SK-N-SH (cell line): ENCODE measurements at regions not wholly inside any gene's neighbourhood (a gene's known extent, or its start where the extent isn't known, plus 50 kb on each side); places are given as distances from the start of the nearest gene placed in this dataset.

Experiments used
- CTCF ChIA-PET: fragments of 300-600, 350-600 bp; formaldehyde crosslinking; extraction: SDS; loops from one replicate; lab custom pipeline; 2021; lab: Yijun Ruan, JAX
- POLR2A ChIA-PET: fragments of 350-600 bp; sonication (Branson Sonifier 250); formaldehyde crosslinking; extraction: SDS; loops from one replicate; lab custom pipeline; 2020; ENCODE audit warnings: antibody characterized with exemption, inconsistent platforms; lab: Yijun Ruan, JAX
- DNase-seq: peaks from one replicate; pipeline ENCODE4 v3.0.0; 2012
- H2AFZ ChIP-seq: fragments of 200-600 bp; sonication (generic); 2 replicates; pipeline ENCODE4 v1.8.1; 2016; ENCODE audit warnings: antibody characterized with exemption, mild to moderate bottlenecking, low read depth
- H3F3A ChIP-seq: fragments of 200-600 bp; sonication (generic); replicated peaks from 2 replicates; pipeline ENCODE3; 2016; ENCODE audit warnings: antibody characterized with exemption, mild to moderate bottlenecking; ENCODE audit not compliant: insufficient read depth
- H3K27ac ChIP-seq, 2 experiments: fragments of 200-500 bp in 1 of 2; fragments of 200-600 bp in 1 of 2; sonication (Bioruptor generic) in 1 of 2; sonication (generic), shearing (Covaris generic) in 1 of 2; 2 replicates each; pipeline versions ENCODE4 v1.5.1 to v1.6.1; 2014 to 2016; ENCODE audit warnings: low read depth in 2 of 2, inconsistent platforms in 1 of 2, low read length in 1 of 2, mild to moderate bottlenecking in 1 of 2, mixed read lengths in 1 of 2
- H3K27me3 ChIP-seq: fragments of 200-600 bp; sonication (generic), shearing (Covaris generic); 2 replicates; pipeline ENCODE4 v1.6.1; 2016; ENCODE audit warnings: mixed run types; ENCODE audit not compliant: insufficient read depth
- H3K36me3 ChIP-seq, 2 experiments: fragments of 200-500 bp in 1 of 2; fragments of 200-600 bp in 1 of 2; sonication (Bioruptor generic) in 1 of 2; sonication (generic) in 1 of 2; replicated peaks in 1 of 2; 2 replicates each; pipeline versions ENCODE3 to v1.5.1; 2014 to 2016; ENCODE audit warnings: low read length in 1 of 2, mild to moderate bottlenecking in 1 of 2; ENCODE audit not compliant: insufficient read depth in 2 of 2, control insufficient read depth in 1 of 2
- H3K4me1 ChIP-seq, 2 experiments: fragments of 200-500 bp in 1 of 2; fragments of 200-600 bp in 1 of 2; sonication (Bioruptor generic) in 1 of 2; sonication (generic), shearing (Covaris generic) in 1 of 2; 2 replicates each; pipeline versions ENCODE4 v1.5.1 to v1.6.1; 2014 to 2016; ENCODE audit warnings: low read depth in 1 of 2, low read length in 1 of 2, mixed run types in 1 of 2; ENCODE audit not compliant: insufficient read depth in 2 of 2, control insufficient read depth in 1 of 2
- H3K4me2 ChIP-seq: fragments of 200-600 bp; sonication (generic), shearing (Covaris generic); 2 replicates; pipeline ENCODE4 v1.6.1; 2017; ENCODE audit warnings: mixed run types
- H3K4me3 ChIP-seq, 2 experiments: fragments of 200-500 bp in 1 of 2; fragments of 200-600 bp in 1 of 2; sonication (Bioruptor generic) in 1 of 2; sonication (generic), shearing (Covaris generic) in 1 of 2; 2 replicates each; pipeline versions ENCODE4 v1.5.1 to v1.8.1; 2014 to 2016; ENCODE audit warnings: low read depth in 2 of 2, inconsistent platforms in 1 of 2, low read length in 1 of 2, mild to moderate bottlenecking in 1 of 2, mixed read lengths in 1 of 2, moderate library complexity in 1 of 2
- H3K79me2 ChIP-seq: fragments of 200-600 bp; sonication (generic); 2 replicates; pipeline ENCODE4 v1.8.1; 2017; ENCODE audit warnings: mild to moderate bottlenecking; ENCODE audit not compliant: insufficient read depth
- H3K9ac ChIP-seq: fragments of 200-600 bp; sonication (generic); 2 replicates; pipeline ENCODE4 v1.6.1; 2017; ENCODE audit warnings: mixed run types
- H3K9me2 ChIP-seq: fragments of 200-600 bp; sonication (generic); 2 replicates; pipeline ENCODE4 v1.6.1; 2017; ENCODE audit warnings: mixed run types
- H3K9me3 ChIP-seq: fragments of 200-600 bp; sonication (generic); 2 replicates; pipeline ENCODE4 v1.6.1; 2017; ENCODE audit warnings: mixed run types, mild to moderate bottlenecking, moderate library complexity
- H4K20me1 ChIP-seq: fragments of 200-600 bp; sonication (generic); 2 replicates; pipeline ENCODE4 v1.6.1; 2017; ENCODE audit warnings: mild to moderate bottlenecking, mixed run types; ENCODE audit not compliant: insufficient read depth
- EP300 ChIP-seq, 2 experiments: IDR thresholded peaks; 2 replicates each; pipeline versions ENCODE4 v1.4.0 to v1.6.1; 2012; ENCODE audit warnings: borderline replicate concordance in 1 of 2, low read depth in 1 of 2, low read length in 1 of 2
- EZH2phosphoT487 ChIP-seq: fragments of 200-600 bp; sonication (generic); IDR thresholded peaks from 2 replicates; pipeline ENCODE4 v1.6.1; 2017; ENCODE audit warnings: low read depth, mixed run types, mild to moderate bottlenecking, antibody characterized with exemption, moderate library complexity, borderline replicate concordance
- FOXJ3 ChIP-seq: sonication (generic); formaldehyde crosslinking; IDR thresholded peaks from 2 replicates; pipeline ENCODE4 v1.5.1; 2020; ENCODE audit warnings: mild to moderate bottlenecking, missing genetic modification reagents
- FOXM1 ChIP-seq: IDR thresholded peaks from 2 replicates; pipeline ENCODE4 v1.4.0; 2012; ENCODE audit warnings: low read depth, mild to moderate bottlenecking
- GABPA ChIP-seq: IDR thresholded peaks from 2 replicates; pipeline ENCODE4 v1.4.0; 2012; ENCODE audit warnings: low read depth, mild to moderate bottlenecking
- GATA2 ChIP-seq: sonication (generic); formaldehyde crosslinking; IDR thresholded peaks from 2 replicates; pipeline ENCODE4 v1.5.0; 2020; ENCODE audit warnings: mild to moderate bottlenecking, missing genetic modification reagents
- IRF3 ChIP-seq: fragments of 150-350 bp; IDR thresholded peaks from 2 replicates; pipeline ENCODE4 v1.6.1; 2016; ENCODE audit warnings: mild to moderate bottlenecking, low read depth, low read length
- MEF2A ChIP-seq: IDR thresholded peaks from 2 replicates; pipeline ENCODE4 v1.4.0; 2012; ENCODE audit warnings: low read depth, borderline replicate concordance
- MXI1 ChIP-seq: IDR thresholded peaks from 2 replicates; pipeline ENCODE4 v1.6.1; 2012; ENCODE audit warnings: mild to moderate bottlenecking, low read depth, low read length, improper control_type of control experiment
- NRF1 ChIP-seq: IDR thresholded peaks from 2 replicates; pipeline ENCODE4 v1.6.1; 2012; ENCODE audit warnings: low read depth, mild to moderate bottlenecking, low read length
- RAD21 ChIP-seq: IDR thresholded peaks from 2 replicates; pipeline ENCODE4 v1.6.1; 2012; ENCODE audit warnings: mild to moderate bottlenecking, low read length
- RCOR1 ChIP-seq: fragments of 150-350 bp; IDR thresholded peaks from 2 replicates; pipeline ENCODE4 v1.6.1; 2017; ENCODE audit warnings: antibody characterized with exemption, low read length
- REST ChIP-seq: IDR thresholded peaks from 2 replicates; pipeline ENCODE4 v1.6.1; 2012; ENCODE audit warnings: mild to moderate bottlenecking, low read depth, low read length, moderate library complexity
- RXRA ChIP-seq: IDR thresholded peaks from 2 replicates; pipeline ENCODE4 v1.4.0; 2012; ENCODE audit warnings: low read depth, mild to moderate bottlenecking, borderline replicate concordance
- SIN3A ChIP-seq: IDR thresholded peaks from 2 replicates; pipeline ENCODE4 v1.6.1; 2012; ENCODE audit warnings: low read depth, mild to moderate bottlenecking, low read length, moderate library complexity, borderline replicate concordance
- SMC3 ChIP-seq: IDR thresholded peaks from 2 replicates; pipeline ENCODE4 v1.6.1; 2012; ENCODE audit warnings: low read depth, low read length, improper control_type of control experiment
- TAF1 ChIP-seq: IDR thresholded peaks from 2 replicates; pipeline ENCODE4 v1.6.1; 2012; ENCODE audit warnings: low read depth, mild to moderate bottlenecking, low read length, moderate library complexity, borderline replicate concordance
- TEAD4 ChIP-seq: IDR thresholded peaks from 2 replicates; pipeline ENCODE4 v1.4.0; 2012; ENCODE audit warnings: mild to moderate bottlenecking, borderline replicate concordance; ENCODE audit not compliant: insufficient read depth
- USF1 ChIP-seq: IDR thresholded peaks from 2 replicates; pipeline ENCODE4 v1.4.0; 2012; ENCODE audit warnings: low read depth, borderline replicate concordance
- ZBTB33 ChIP-seq: IDR thresholded peaks from 2 replicates; pipeline ENCODE4 v1.4.0; 2012; ENCODE audit warnings: low read depth, borderline replicate concordance
- WGBS: methylation state at CpG from one replicate; pipeline ENCODE4 v1.1.6; 2017; ENCODE audit warnings: low lambda C conversion rate; 5-methylcytosine and 5-hydroxymethylcytosine counted together

- ChIA-PET POLR2A (no interaction called here), CTCF (no interaction called here)
- H3K9ac ChIP-seq = no peak overlapping the region
- no peaks in the 10 kb centered on the region for H3K9me3 ChIP-seq
- H3K4me1 ChIP-seq = no peaks in the 10 kb centered on the region
- 7% methylated on average over 1 of the region's 1 CpG for WGBS
- no peak overlapping the region for H3K4me2 ChIP-seq
- no peak for DNase-seq
- no peaks in the 10 kb centered on the region for H3K9me2 ChIP-seq
- H3K27me3 ChIP-seq = no peaks in the 10 kb centered on the region
- TF ChIP-seq EZH2phosphoT487 = no peak
- TF ChIP-seq USF1 = no peak
- TF ChIP-seq NRF1 = no peak
- TF ChIP-seq SMC3 = no peak
- TF ChIP-seq MEF2A = no peak
- no peak for TF ChIP-seq SIN3A
- no peak for TF ChIP-seq RXRA
- TF ChIP-seq FOXM1 = no peak
- no peak for TF ChIP-seq EP300 (IDR thresholded peaks at IDR 0.05; ENCODE audit: borderline replicate concordance in 1 of 2, low read depth in 1 of 2, low read length in 1 of 2)
- no peak for TF ChIP-seq TAF1
- TF ChIP-seq, all 33 proteins: peak for 0
- Histone ChIP-seq H3K79me2 (no peaks in the 10 kb centered on the region), H3F3A (no peaks in the 10 kb centered on the region), H3K4me3 (no peak overlapping the region), H4K20me1 (no peaks in the 10 kb centered on the region), H2AFZ (no peak overlapping the region), H3K36me3 (no peaks in the 10 kb centered on the region), H3K27ac (no peak overlapping the region)
These were observed 71.0 kb upstream of the SEMA6A start for GRCh38 chr5:116645627-116646026.

- Histone ChIP-seq H2AFZ (no peak overlapping the region), H3K9me2 (no peaks in the 10 kb centered on the region)
- no peak for TF ChIP-seq TEAD4
- no peak for TF ChIP-seq FOXJ3
- TF ChIP-seq IRF3 = no peak
- no peak for TF ChIP-seq REST
- no peak for TF ChIP-seq GATA2 (CRISPR knock-in tag)
- TF ChIP-seq USF1 = no peak
- TF ChIP-seq NRF1 = no peak
- no peak for TF ChIP-seq SIN3A
- no peak for TF ChIP-seq ZBTB33
- no peak for TF ChIP-seq RCOR1
- no peak for TF ChIP-seq MXI1
- TF ChIP-seq RAD21 = no peak
- no peak for TF ChIP-seq TAF1
- no peak for TF ChIP-seq GABPA
- TF ChIP-seq SMC3 = no peak
- TF ChIP-seq MEF2A = no peak
These were observed 65.6 kb upstream of the SEMA6A start for GRCh38 chr5:116640236-116640635.

More at GRCh38 chr5:116640236-116640635, 65.6 kb upstream of the SEMA6A start:
- POLR2A ChIA-PET = no interaction called here
- H3K4me2 ChIP-seq = no peak overlapping the region
- no peaks in the 10 kb centered on the region for H3K4me1 ChIP-seq
- no peaks in the 10 kb centered on the region for H3K9me3 ChIP-seq
- H3K9ac ChIP-seq = no peak overlapping the region
- H3K79me2 ChIP-seq = no peaks in the 10 kb centered on the region
- no peaks in the 10 kb centered on the region for H3K27me3 ChIP-seq
- H3K27ac ChIP-seq = no peak overlapping the region
- H3K4me3 ChIP-seq = no peak overlapping the region
- H3F3A ChIP-seq = no peaks in the 10 kb centered on the region
- no peak for DNase-seq
- CTCF ChIA-PET = no interaction called here
- H4K20me1 ChIP-seq = no peaks in the 10 kb centered on the region
- H3K36me3 ChIP-seq = no peaks in the 10 kb centered on the region
